Upper lobe of right lung (tissue), 1 donor: ENCODE measurements at regions not wholly inside any gene's neighbourhood (a gene's known extent, or its start where the extent isn't known, plus 50 kb on each side); places are given as distances from the start of the nearest gene placed in this dataset.

Source experiments
- ATAC-seq: fragments of 200-7000 bp; cut with Tn5 transposase; one replicate; pipeline ENCODE4 v1.9.1; 2020; ENCODE audit warnings: mild to moderate bottlenecking, moderate library complexity
- DNase-seq: peaks from one replicate; pipeline ENCODE4 v3.0.0-alpha.2; 2020
- H3K27ac ChIP-seq: fragments of 200-600 bp; one replicate; pipeline ENCODE4 v1.8.0; 2022
- H3K27me3 ChIP-seq: fragments of 200-600 bp; one replicate; pipeline ENCODE4 v1.8.0; 2022; ENCODE audit warnings: mild to moderate bottlenecking
- H3K36me3 ChIP-seq: fragments of 200-600 bp; one replicate; pipeline ENCODE4 v1.8.0; 2022
- H3K4me1 ChIP-seq: fragments of 200-600 bp; one replicate; pipeline ENCODE4 v1.8.0; 2022
- H3K4me3 ChIP-seq: fragments of 200-600 bp; one replicate; pipeline ENCODE4 v1.8.0; 2022; ENCODE audit warnings: mild to moderate bottlenecking
- H3K9me3 ChIP-seq: fragments of 200-600 bp; one replicate; pipeline ENCODE4 v1.8.0; 2022
- CTCF ChIP-seq: fragments of 200-600 bp; IDR thresholded peaks from one replicate; pipeline ENCODE4 v1.8.0; 2022; ENCODE audit warnings: antibody characterized with exemption
- intact Hi-C: fragments of 100-400 bp; cut with DNase I; formaldehyde crosslinking; loops from one replicate; pipeline ENCODE4 v1.11.0; 2022
- donor health status: DM: no; HTN: yes; CAD: no; lungs with severe emphysema.

- Histone ChIP-seq H3K4me3 (no peak overlapping the region), H3K36me3 (no peaks in the 10 kb centered on the region), H3K27ac (no peak overlapping the region), H3K27me3 (no peaks in the 10 kb centered on the region), H3K9me3 (no peaks in the 10 kb centered on the region), H3K4me1 (no peaks in the 10 kb centered on the region)
- intact Hi-C loops = no loop called here
- DNase-seq (no peak), ATAC-seq (no peak)
- no peak for TF ChIP-seq CTCF
Measured at GRCh38 chr4:133263104-133263503, 114.0 kb downstream of the PCDH10 start.

- no peak overlapping the region for H3K4me3 ChIP-seq
- no peak for ATAC-seq
- no peak for DNase-seq
- no peak for TF ChIP-seq CTCF
- no peak overlapping the region for H3K27ac ChIP-seq
- no peaks in the 10 kb centered on the region for H3K4me1 ChIP-seq
- no peaks in the 10 kb centered on the region for H3K27me3 ChIP-seq
- H3K36me3 ChIP-seq = no peaks in the 10 kb centered on the region
- no peaks in the 10 kb centered on the region for H3K9me3 ChIP-seq
- intact Hi-C loops = no loop called here
Measured at GRCh38 chr4:133247861-133248260, 98.8 kb downstream of the PCDH10 start.

GRCh38 chr4:133245226-133245625 is 96.1 kb downstream of the PCDH10 start:
- Histone ChIP-seq H3K27me3 (no peaks in the 10 kb centered on the region), H3K4me1 (no peaks in the 10 kb centered on the region), H3K4me3 (no peak overlapping the region), H3K9me3 (no peaks in the 10 kb centered on the region), H3K27ac (no peak overlapping the region), H3K36me3 (no peaks in the 10 kb centered on the region)
- DNase-seq (no peak), ATAC-seq (no peak)
- intact Hi-C loops = no loop called here
- no peak for TF ChIP-seq CTCF
